AG04449 (cell line): ENCODE measurements at regions not wholly inside any gene's neighbourhood (a gene's known extent, or its start where the extent isn't known, plus 50 kb on each side); places are given as distances from the start of the nearest gene placed in this dataset.

Experiments used
- CTCF ChIA-PET: fragments of 350-600 bp; formaldehyde crosslinking; extraction: SDS; loops from one replicate; lab custom pipeline; 2021; ENCODE audit warnings: antibody characterized with exemption; lab: Yijun Ruan, JAX
- POLR2A ChIA-PET: fragments of 400-600, 350-600 bp; formaldehyde crosslinking; extraction: SDS; loops from one replicate; lab custom pipeline; 2020; ENCODE audit warnings: antibody characterized with exemption, inconsistent platforms; lab: Yijun Ruan, JAX
- DNase-seq: peaks from one replicate; pipeline ENCODE4 v3.0.0-alpha.2; 2010; ENCODE audit warnings: low read depth, low spot score
- H3K4me3 ChIP-seq: 2 replicates; pipeline ENCODE4 v1.5.1; 2011; ENCODE audit warnings: low read depth, mild to moderate bottlenecking, control low read depth, low read length
- CTCF ChIP-seq: IDR thresholded peaks from one replicate; pipeline ENCODE4 v1.5.1; 2011; ENCODE audit warnings: mild to moderate bottlenecking, moderate library complexity, low read length, control low read depth, inconsistent platforms; ENCODE audit not compliant: insufficient read depth; ENCODE audit errors: missing control alignments

- DNase-seq = no peak
- no peak for TF ChIP-seq CTCF
- ChIA-PET POLR2A (no interaction called here), CTCF (no interaction called here)
- H3K4me3 ChIP-seq = no peak overlapping the region
Measured at GRCh38 chr5:68818057-68818695, 275.6 kb upstream of the SLC30A5 start.

- ChIA-PET CTCF (no interaction called here), POLR2A (no interaction called here)
- no peak for TF ChIP-seq CTCF
- no peak for DNase-seq
- no peak overlapping the region for H3K4me3 ChIP-seq
Measured at GRCh38 chr5:68818870-68819269, 274.9 kb upstream of the SLC30A5 start.

- ChIA-PET POLR2A (no interaction called here), CTCF (no interaction called here)
- no peak for TF ChIP-seq CTCF
- no peak overlapping the region for H3K4me3 ChIP-seq
- no peak for DNase-seq
Measured at GRCh38 chr5:68821056-68821455, 272.8 kb upstream of the SLC30A5 start.

- no peak for DNase-seq
- POLR2A ChIA-PET = no interaction called here
Measured at GRCh38 chr5:68822796-68823195, 271.0 kb upstream of the SLC30A5 start.

GRCh38 chr5:68823301-68823700 lies 270.5 kb upstream of the SLC30A5 start:
- POLR2A ChIA-PET = no interaction called here
- no peak for DNase-seq
- CTCF ChIA-PET = no interaction called here
- TF ChIP-seq CTCF = no peak
- no peak overlapping the region for H3K4me3 ChIP-seq

More at GRCh38 chr5:68822796-68823195, 271.0 kb upstream of the SLC30A5 start:
- no peak for TF ChIP-seq CTCF
- H3K4me3 ChIP-seq = no peak overlapping the region
- CTCF ChIA-PET = interaction anchor here (0.6 kb wide), 1 partner anchor 309 kb away, joined by 3 read pairs; no protein-coding TSS in a partner anchor

GRCh38 chr5:68830377-68830898 lies 263.4 kb upstream of the SLC30A5 start:
- CTCF ChIA-PET = no interaction called here
- no peak overlapping the region for H3K4me3 ChIP-seq
- no peak for DNase-seq
- POLR2A ChIA-PET = no interaction called here
- no peak for TF ChIP-seq CTCF
